B cell (primary cell): ENCODE measurements at regions not wholly inside any gene's neighbourhood (a gene's known extent, or its start where the extent isn't known, plus 50 kb on each side); places are given as distances from the start of the nearest gene placed in this dataset.

Experiments used
- ATAC-seq: fragments of 200-7000 bp; cut with Tn5 transposase; one replicate; pipeline ENCODE4 v1.10.0; 2021; ENCODE audit warnings: low read depth, mild to moderate bottlenecking, moderate number of reproducible peaks, moderate library complexity
- CTCF ChIA-PET: fragments of 350-600 bp; sonication (Branson Sonifier 250); formaldehyde crosslinking; loops from one replicate; lab custom pipeline; 2021; ENCODE audit warnings: antibody characterized with exemption, inconsistent platforms; lab: Charles Lee
- POLR2A ChIA-PET: fragments of 350-600 bp; sonication (Branson Sonifier 250); formaldehyde crosslinking; loops from one replicate; lab custom pipeline; 2021; ENCODE audit warnings: antibody characterized with exemption; lab: Charles Lee
- DNase-seq: peaks from one replicate; pipeline ENCODE4 v3.0.0; 2013
- H2AFZ ChIP-seq: 2 replicates; pipeline ENCODE4 v1.6.1; 2012; ENCODE audit warnings: mild to moderate bottlenecking, low read depth, low read length; ENCODE audit not compliant: insufficient read depth, poor library complexity, severe bottlenecking
- H3K27ac ChIP-seq, 2 donors: 1 replicate in 1 of 2; 2 replicates in 1 of 2; pipeline ENCODE4 v1.5.1; 2012 to 2013; ENCODE audit warnings: low read length in 2 of 2, mild to moderate bottlenecking in 2 of 2, moderate library complexity in 1 of 2
- H3K27me3 ChIP-seq, 4 experiments: fragments of 200-600 bp in 1 of 4; sonication (generic) in 1 of 4; replicated peaks in 1 of 4; 1 replicate in 2 of 4; 2 replicates in 2 of 4; pipeline versions ENCODE4 v1.6.1 to v1.7.0; 2013 to 2016; ENCODE audit warnings: low read length in 3 of 4, mild to moderate bottlenecking in 2 of 4, mixed read lengths in 1 of 4, moderate library complexity in 1 of 4; ENCODE audit not compliant: insufficient read depth in 4 of 4, control insufficient read depth in 3 of 4; ENCODE audit errors: control extremely low read depth in 1 of 4
- H3K36me3 ChIP-seq, 2 experiments: replicated peaks in 1 of 2; 1 replicate in 1 of 2; 2 replicates in 1 of 2; pipeline versions ENCODE4 v1.6.1 to v1.7.1; 2013; ENCODE audit warnings: low read length in 1 of 2; ENCODE audit not compliant: insufficient read depth in 2 of 2, control insufficient read depth in 1 of 2; ENCODE audit errors: control extremely low read depth in 1 of 2, extremely low read depth in 1 of 2
- H3K4me1 ChIP-seq, 2 donors: fragments of 200-600 bp in 1 of 2; sonication (generic) in 1 of 2; 1 replicate in 1 of 2; 2 replicates in 1 of 2; pipeline versions ENCODE4 v1.5.1 to v1.6.1; 2013 to 2017; ENCODE audit warnings: low read length in 2 of 2; ENCODE audit not compliant: control insufficient read depth in 2 of 2, insufficient read depth in 2 of 2
- H3K4me2 ChIP-seq: replicated peaks from 2 replicates; pipeline ENCODE3; 2012; ENCODE audit warnings: mild to moderate bottlenecking, low read depth, low read length; ENCODE audit not compliant: poor library complexity, severe bottlenecking
- H3K4me3 ChIP-seq, 5 experiments: fragments of 200-600 bp in 1 of 5; sonication (generic) in 1 of 5; 1 replicate in 3 of 5; 2 replicates in 2 of 5; pipeline versions ENCODE4 v1.5.1 to v1.7.0; 2011 to 2016; ENCODE audit warnings: low read length in 4 of 5, mild to moderate bottlenecking in 4 of 5, low read depth in 2 of 5, control low read depth in 1 of 5, moderate library complexity in 1 of 5; ENCODE audit not compliant: insufficient read depth in 1 of 5; ENCODE audit errors: control extremely low read depth in 1 of 5, extremely low read depth in 1 of 5
- H3K79me2 ChIP-seq: fragments of 200-600 bp; sonication (generic); one replicate; pipeline ENCODE4 v1.6.0; 2016; ENCODE audit warnings: low read length; ENCODE audit not compliant: control insufficient read depth, insufficient read depth
- H3K9ac ChIP-seq: fragments of 200-600 bp; sonication (generic); 2 replicates; pipeline ENCODE4 v1.6.1; 2017; ENCODE audit warnings: mild to moderate bottlenecking, low read length, moderate library complexity
- H3K9me3 ChIP-seq, 3 donors: one replicate each; pipeline versions ENCODE4 v1.6.1 to v1.7.1; 2013; ENCODE audit warnings: low read length in 2 of 3; ENCODE audit not compliant: control insufficient read depth in 2 of 3, insufficient read depth in 1 of 3; ENCODE audit errors: control extremely low read depth in 1 of 3
- H4K20me1 ChIP-seq: 2 replicates; pipeline ENCODE4 v1.6.0; 2012; ENCODE audit warnings: mild to moderate bottlenecking, low read length; ENCODE audit not compliant: insufficient read depth, control insufficient read depth, poor library complexity, severe bottlenecking
- H3K27ac Mint-ChIP-seq: one replicate; pipeline ENCODE4 v1.8.0; 2021; ENCODE audit warnings: mixed read lengths
- H3K27me3 Mint-ChIP-seq: one replicate; pipeline ENCODE4 v1.8.0; 2021; ENCODE audit warnings: mixed read lengths
- H3K4me1 Mint-ChIP-seq: one replicate; pipeline ENCODE4 v1.8.0; 2021; ENCODE audit warnings: mixed read lengths
- H3K4me3 Mint-ChIP-seq: one replicate; pipeline ENCODE4 v1.8.0; 2021; ENCODE audit warnings: mixed read lengths
- H3K9me3 Mint-ChIP-seq: one replicate; pipeline ENCODE4 v1.8.0; 2022; ENCODE audit warnings: mixed read lengths; ENCODE audit not compliant: insufficient read depth
- EZH2 ChIP-seq: IDR thresholded peaks from 2 replicates; pipeline ENCODE4 v1.6.1; 2012; ENCODE audit warnings: borderline replicate concordance, low read depth, mild to moderate bottlenecking, moderate library complexity, low read length; ENCODE audit not compliant: insufficient read depth, poor library complexity, severe bottlenecking
- WGBS: methylation state at CpG from one replicate; pipeline ENCODE4 v1.1.5; 2013; ENCODE audit warnings: missing lambda C conversion rate; ENCODE audit not compliant: insufficient coverage; 5-methylcytosine and 5-hydroxymethylcytosine counted together
- intact Hi-C: fragments of 100-400 bp; cut with micrococcal nuclease; formaldehyde crosslinking; loops from one replicate; pipeline ENCODE4 v1.10.0; 2022
- TF ChIP-seq, protein P1 (sequence below): fragments of 200-600 bp; IDR thresholded peaks from one replicate; pipeline ENCODE4 v1.8.0; 2022; ENCODE audit warnings: antibody characterized with exemption, mild to moderate bottlenecking

DNA sequence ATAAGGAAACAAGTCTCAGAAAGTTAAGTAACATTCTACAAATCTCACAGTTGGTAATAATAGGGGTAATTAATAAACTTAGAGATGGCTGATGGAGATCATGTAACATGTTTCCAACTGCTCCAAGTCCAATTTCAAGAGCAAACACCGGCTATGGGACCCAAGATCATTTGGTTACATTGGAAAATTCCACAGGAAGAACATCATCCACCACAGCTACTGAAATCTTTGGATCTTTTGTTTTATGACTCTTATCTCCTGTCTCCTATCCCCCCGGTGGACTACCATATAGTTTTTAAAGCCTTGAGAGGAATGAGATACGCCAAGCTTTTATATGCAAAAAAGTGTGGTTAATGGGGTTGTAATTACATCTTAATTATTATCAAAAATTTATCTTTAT lies 216.1 kb downstream of the WNT5A start:
- Histone ChIP-seq H2AFZ (no peak overlapping the region), H3K79me2 (no peaks in the 10 kb centered on the region), H3K27me3 (no peaks in the 10 kb centered on the region), H3K36me3 (no peaks in the 10 kb centered on the region), H3K9me3 (no peaks in the 10 kb centered on the region), H3K4me1 (no peaks in the 10 kb centered on the region), H3K9ac (no peak overlapping the region), H4K20me1 (no peaks in the 10 kb centered on the region), H3K27ac (no peak overlapping the region), H3K4me3 (no peak overlapping the region), H3K4me2 (no peak overlapping the region)
- no peak for DNase-seq
- CTCF ChIA-PET = no interaction called here
- POLR2A ChIA-PET = no interaction called here
- peaks cover 4% of the 10 kb centered on the region for H3K9me3 Mint-ChIP-seq
- intact Hi-C loops = no loop called here
- peaks cover 3% of the 10 kb centered on the region for H3K27me3 Mint-ChIP-seq
- no peak overlapping the region for H3K4me3 Mint-ChIP-seq
- no peak for ATAC-seq
- no peak overlapping the region for H3K27ac Mint-ChIP-seq
- no peaks in the 10 kb centered on the region for H3K4me1 Mint-ChIP-seq
- 0% methylated on average over 1 of the region's 3 CpGs for WGBS
- TF ChIP-seq EZH2 = no peak
- TF ChIP-seq, protein P1, sequence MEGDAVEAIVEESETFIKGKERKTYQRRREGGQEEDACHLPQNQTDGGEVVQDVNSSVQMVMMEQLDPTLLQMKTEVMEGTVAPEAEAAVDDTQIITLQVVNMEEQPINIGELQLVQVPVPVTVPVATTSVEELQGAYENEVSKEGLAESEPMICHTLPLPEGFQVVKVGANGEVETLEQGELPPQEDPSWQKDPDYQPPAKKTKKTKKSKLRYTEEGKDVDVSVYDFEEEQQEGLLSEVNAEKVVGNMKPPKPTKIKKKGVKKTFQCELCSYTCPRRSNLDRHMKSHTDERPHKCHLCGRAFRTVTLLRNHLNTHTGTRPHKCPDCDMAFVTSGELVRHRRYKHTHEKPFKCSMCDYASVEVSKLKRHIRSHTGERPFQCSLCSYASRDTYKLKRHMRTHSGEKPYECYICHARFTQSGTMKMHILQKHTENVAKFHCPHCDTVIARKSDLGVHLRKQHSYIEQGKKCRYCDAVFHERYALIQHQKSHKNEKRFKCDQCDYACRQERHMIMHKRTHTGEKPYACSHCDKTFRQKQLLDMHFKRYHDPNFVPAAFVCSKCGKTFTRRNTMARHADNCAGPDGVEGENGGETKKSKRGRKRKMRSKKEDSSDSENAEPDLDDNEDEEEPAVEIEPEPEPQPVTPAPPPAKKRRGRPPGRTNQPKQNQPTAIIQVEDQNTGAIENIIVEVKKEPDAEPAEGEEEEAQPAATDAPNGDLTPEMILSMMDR = no peak

DNA sequence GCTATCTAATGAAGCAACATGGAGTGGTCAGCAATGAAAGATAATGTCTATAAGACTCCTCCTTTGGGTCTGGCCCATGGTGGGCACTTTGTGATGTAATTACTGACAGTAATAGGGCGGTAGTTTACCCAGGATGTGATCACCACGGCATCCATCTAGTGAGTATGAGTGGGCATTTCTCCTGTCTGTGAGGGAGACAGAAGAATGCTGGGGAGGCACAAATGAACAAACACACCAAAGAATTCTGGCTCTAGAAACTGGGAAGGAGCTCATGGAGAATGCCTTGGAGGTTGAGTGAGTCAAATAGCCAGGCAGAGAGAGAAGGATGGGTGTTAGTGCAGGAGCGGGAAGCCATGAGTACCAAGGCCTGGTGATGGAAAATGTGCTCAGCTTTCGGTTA lies 217.5 kb downstream of the WNT5A start:
- Histone ChIP-seq H3K79me2 (no peaks in the 10 kb centered on the region), H3K4me2 (no peak overlapping the region), H3K9ac (no peak overlapping the region), H3K4me1 (no peaks in the 10 kb centered on the region), H4K20me1 (no peaks in the 10 kb centered on the region), H3K27ac (no peak overlapping the region), H3K27me3 (no peaks in the 10 kb centered on the region), H2AFZ (no peak overlapping the region), H3K36me3 (no peaks in the 10 kb centered on the region), H3K9me3 (no peaks in the 10 kb centered on the region), H3K4me3 (no peak overlapping the region)
- Mint-ChIP-seq H3K4me3 (no peak overlapping the region), H3K27me3 (peaks cover 3% of the 10 kb centered on the region), H3K9me3 (peaks cover 4% of the 10 kb centered on the region), H3K4me1 (no peaks in the 10 kb centered on the region), H3K27ac (no peak overlapping the region)
- POLR2A ChIA-PET = no interaction called here
- TF ChIP-seq, protein P1 = no peak
- TF ChIP-seq EZH2 = no peak
- CTCF ChIA-PET = no interaction called here
- DNase-seq (no peak), ATAC-seq (no peak)
- WGBS = 94% methylated on average over 2 of the region's 4 CpGs
- intact Hi-C loops = no loop called here
